AG09319 (cell line): ENCODE measurements at regions not wholly inside any gene's neighbourhood (a gene's known extent, or its start where the extent isn't known, plus 50 kb on each side); places are given as distances from the start of the nearest gene placed in this dataset.

Experiments used
- DNase-seq: peaks from one replicate; pipeline ENCODE4 v3.0.0-alpha.2; 2010; ENCODE audit warnings: low read depth; ENCODE audit errors: extremely low read depth
- TF ChIP-seq, protein P1 (sequence below): IDR thresholded peaks from 2 replicates; pipeline ENCODE4 v1.5.1; 2011; ENCODE audit warnings: low read depth, mild to moderate bottlenecking, inconsistent platforms, low read length, moderate library complexity

GRCh38 chr7:131029002-131029401, 295.0 kb upstream of the KLF14 start:
- TF ChIP-seq, protein P1, sequence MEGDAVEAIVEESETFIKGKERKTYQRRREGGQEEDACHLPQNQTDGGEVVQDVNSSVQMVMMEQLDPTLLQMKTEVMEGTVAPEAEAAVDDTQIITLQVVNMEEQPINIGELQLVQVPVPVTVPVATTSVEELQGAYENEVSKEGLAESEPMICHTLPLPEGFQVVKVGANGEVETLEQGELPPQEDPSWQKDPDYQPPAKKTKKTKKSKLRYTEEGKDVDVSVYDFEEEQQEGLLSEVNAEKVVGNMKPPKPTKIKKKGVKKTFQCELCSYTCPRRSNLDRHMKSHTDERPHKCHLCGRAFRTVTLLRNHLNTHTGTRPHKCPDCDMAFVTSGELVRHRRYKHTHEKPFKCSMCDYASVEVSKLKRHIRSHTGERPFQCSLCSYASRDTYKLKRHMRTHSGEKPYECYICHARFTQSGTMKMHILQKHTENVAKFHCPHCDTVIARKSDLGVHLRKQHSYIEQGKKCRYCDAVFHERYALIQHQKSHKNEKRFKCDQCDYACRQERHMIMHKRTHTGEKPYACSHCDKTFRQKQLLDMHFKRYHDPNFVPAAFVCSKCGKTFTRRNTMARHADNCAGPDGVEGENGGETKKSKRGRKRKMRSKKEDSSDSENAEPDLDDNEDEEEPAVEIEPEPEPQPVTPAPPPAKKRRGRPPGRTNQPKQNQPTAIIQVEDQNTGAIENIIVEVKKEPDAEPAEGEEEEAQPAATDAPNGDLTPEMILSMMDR: no peak
- no peak for DNase-seq

GRCh38 chr7:131031099-131031868, 296.4 kb upstream of the MKLN1 start:
- TF ChIP-seq, protein P1: no peak
- DNase-seq: no peak

GRCh38 chr7:131032786-131033185, 294.9 kb upstream of the MKLN1 start:
- TF ChIP-seq, protein P1: no peak
- DNase-seq: no peak

DNA sequence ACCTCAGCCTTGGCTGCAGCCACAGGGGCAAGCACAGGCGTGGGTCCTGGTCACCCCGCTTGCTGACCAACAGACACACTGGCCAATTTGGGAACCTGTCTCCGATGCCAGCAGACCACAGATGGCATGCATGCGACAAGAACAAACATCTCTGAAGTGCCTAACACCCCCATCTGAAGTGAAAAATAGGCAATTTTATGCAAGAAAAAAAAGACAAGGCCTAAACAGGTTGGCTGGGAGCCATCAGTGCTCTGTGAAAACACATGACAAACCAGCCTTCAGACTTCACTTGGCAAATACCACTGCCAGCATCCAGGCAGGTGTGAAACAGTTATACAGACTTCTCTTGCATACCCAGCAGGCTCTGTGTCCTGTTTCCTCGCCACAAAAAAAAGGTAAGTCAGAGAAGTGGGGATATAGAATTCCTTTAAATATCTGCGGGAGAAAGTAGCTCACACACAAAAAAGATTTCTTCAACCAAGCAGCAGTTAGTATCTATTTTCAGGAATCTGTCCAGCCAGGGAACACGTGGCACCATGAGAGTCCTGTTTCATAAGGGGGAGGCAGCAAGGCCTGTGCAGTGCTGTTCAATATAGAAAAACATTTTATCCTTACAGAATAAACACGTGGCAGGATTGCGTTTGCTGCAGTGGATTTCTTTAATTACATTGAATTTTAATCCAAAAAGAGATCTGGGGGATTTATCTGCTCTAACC, 293.4 kb upstream of the MKLN1 start:
- TF ChIP-seq, protein P1: no peak
- DNase-seq: no peak

GRCh38 chr7:131035088-131035770, 292.4 kb upstream of the MKLN1 start:
- DNase-seq: no peak
- TF ChIP-seq, protein P1: no peak

- no peak for DNase-seq
- TF ChIP-seq, protein P1: no peak
Measured at GRCh38 chr7:131038153-131038552, 289.5 kb upstream of the MKLN1 start.

DNA sequence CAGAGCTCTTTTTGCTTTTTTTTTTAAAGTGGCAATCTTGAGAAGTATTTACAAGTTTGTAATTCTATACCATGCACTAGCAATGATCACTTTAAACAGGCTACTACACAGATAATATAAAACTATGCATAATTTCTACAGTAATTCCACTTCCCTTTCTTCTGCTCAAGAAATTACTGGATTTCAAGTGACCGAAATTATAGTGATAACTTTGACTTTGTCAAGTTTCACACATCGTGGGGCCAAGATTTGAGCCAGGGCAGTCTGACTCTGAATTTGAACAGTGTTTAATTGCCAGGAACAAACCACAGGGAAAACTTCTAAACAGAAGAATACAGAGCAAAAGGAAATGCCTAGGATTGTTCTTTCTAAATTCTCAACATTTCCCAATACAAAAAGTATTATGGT, 288.3 kb upstream of the MKLN1 start:
- TF ChIP-seq, protein P1: no peak

More for the DNA sequence above, 288.3 kb upstream of the MKLN1 start:
- DNase-seq: no peak
